ENCODE measurements at regions not wholly inside any gene's neighbourhood (a gene's known extent, or its start where the extent isn't known, plus 50 kb on each side); places are given as distances from the start of the nearest gene placed in this dataset.
"Not testable (repeated sequence)": the region's sequence is repeated elsewhere in the genome, so short reads cannot be mapped to it uniquely, and the experiment has no call there.

DNA sequence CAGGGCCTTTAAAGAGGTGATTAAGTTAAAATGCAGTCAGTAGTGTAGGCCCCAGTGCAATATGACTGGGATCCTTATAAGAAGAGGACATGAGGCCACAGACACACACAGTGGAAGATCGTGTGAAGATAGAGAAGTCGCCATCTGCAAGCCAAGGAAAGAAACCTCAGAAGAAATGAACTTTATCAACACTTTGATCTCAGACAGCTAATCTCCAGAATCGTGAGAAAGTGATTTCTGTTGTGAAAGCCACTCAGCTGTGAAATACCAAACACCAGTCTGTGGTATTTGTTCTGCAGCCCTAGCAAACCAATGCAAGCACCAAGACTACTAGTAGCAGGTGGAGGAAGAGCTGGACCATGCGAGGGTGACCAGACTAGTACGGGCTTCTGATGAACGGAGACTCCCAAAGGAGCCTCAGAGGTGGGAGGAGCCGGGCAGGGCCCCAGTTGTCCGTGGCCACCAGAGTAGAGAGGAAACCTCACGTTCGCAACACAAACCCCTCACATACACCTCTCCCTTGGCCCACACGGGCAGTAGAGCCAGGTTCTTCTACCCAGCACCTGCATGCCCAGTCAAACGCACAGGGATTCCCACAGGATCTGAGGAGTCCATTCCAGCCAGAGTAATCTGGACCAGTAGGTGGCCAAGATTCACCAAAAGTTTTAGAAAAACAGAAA lies 243.0 kb downstream of the TTC8 start:
- DNase-seq: no peak

DNA sequence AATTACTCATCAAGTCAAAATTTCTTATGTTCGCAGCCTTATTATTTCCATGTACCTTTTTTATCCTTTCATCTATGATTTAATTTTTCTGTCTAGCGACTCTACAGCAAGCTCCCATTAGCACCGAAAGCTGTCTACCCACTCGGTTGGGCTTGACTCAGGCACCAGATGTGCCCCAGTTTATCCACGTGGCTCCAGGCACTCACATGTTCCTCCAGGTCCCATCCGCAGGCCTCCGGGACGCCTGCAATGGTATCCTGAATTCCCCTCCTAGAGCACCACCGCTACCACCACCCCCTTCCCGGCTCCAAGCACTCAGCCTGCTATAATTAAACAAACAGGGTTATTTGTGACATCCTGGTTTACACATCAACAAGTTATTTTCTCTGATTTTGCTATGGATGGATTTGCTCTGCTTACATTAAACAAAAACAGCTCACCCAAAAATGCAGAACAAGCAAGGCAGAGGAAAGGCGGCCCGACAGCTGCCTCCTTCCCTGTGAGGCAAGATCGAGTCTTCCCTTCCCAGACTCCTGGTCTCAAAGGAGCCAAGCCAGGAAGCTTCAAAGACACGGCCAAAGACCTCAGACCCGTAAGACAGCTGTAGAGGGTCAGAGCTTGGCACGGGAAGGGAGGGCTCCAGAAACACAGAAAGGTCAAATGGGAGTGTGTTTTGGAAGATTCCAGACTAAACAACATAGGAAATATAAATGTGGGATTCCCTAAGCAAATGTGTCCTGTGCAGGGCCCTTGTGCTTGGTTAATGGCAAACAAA lies 253.8 kb downstream of the TTC8 start:
- DNase-seq: no peak

DNA sequence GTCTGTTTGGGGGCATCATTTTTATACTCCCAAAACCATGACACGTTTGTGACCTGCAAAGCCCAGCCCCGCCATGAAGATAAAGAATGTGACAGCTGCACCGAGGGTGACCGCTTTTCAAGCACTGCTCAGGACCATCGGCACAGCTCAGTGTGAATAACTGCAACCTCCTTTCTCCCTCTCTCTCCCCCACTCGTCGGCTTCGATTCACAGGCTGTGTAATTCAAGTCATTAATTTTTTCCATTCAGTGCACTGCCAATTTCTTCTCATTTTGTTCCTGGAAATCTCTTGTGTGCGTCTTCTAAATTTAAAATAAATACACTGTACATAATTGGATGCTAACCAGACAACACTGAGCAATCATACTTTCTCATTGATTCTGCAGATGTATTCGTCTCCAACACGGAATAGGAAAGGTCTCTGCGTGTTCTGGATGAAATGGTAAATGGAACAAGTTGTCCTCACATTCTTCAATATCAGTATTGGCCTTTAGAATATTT lies 260.8 kb downstream of the TTC8 start:
- DNase-seq: no peak

DNA sequence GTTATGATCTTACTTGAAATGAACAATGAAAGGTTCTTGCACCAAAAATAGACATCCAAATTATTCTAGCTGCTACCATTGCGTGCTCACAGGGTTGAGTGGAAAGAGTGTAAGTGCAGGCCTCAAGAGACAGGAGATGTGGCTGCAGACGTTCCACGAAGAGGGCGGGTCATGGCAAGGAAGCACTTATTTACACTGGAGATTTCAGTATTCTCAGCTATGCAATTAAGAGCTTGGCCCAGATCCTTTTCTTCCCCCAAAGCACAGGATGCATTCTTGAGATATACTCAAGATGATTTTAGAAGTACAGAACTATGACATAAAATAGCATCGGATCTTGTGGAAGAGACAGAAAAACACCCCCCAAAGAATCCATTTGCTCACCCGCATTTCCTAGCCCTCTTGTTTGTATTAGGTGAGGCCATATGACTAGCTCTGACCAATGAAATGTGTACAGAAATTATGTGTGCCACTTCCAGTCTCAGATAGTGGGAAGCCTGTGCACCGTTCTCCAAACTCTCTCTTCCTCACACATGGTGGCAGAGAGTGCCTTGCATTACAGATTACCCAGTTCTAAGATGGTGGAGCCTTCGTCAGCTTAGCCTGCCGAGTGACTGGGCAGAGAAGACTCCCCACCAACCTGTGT lies 261.4 kb downstream of the TTC8 start:
- no peak for DNase-seq

DNA sequence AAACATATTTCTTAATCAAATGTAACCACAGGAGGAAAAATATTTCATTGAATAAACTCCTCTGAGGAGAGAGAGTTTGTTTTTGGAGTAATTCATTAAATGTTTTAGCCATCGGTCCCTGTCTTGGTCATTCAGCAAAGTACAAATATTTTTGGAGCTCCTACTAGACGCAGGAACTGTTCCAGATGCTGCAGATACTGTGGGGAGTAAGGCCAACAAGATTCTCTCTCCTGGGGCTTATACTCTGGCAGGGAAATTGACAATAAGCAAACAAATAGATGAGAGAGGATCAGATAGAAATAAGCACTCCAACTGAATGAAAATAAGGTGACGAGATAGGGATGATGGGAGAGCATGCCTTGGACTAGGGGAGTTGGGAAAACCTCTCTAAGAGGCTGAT lies 264.1 kb downstream of the TTC8 start:
- DNase-seq: no peak

DNA sequence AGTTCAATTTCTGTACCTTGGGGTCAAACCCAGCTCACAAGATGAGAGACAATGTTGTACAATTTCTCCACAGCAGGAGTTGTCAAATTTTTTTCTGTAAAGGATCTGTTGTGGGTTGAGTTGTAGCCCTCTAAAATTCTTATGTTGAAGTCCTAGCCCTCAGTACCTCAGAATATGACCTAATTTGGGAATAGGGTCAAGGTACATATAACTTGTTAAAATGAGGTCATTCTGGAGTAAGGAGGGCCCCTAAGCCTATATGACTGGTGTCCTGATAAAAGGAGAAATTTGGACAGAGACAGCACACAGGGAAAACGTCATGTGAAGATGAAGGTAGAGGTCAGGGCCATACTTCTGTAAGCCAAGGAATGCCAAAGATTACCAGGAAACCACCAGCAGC lies 264.9 kb downstream of the TTC8 start:
- no peak for DNase-seq

DNA sequence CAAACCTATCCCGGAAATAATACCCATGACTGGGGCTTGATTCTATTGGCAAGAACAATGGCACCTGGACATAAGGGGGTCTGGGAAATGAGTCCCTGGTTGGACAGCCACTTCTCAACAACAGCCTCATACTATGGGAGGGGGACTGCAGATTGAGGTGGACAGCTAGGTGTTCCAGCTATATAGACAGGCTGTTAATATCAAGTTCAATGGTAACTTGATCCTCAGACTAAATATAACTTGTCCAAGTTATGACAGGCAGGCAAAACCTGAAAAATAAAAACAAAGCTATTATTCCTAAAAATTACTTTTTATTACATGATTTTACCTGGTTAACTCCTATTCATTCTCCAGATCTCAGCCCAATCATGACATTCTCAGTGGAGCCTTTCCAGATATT lies 267.3 kb downstream of the TTC8 start:
- DNase-seq: no peak

DNA sequence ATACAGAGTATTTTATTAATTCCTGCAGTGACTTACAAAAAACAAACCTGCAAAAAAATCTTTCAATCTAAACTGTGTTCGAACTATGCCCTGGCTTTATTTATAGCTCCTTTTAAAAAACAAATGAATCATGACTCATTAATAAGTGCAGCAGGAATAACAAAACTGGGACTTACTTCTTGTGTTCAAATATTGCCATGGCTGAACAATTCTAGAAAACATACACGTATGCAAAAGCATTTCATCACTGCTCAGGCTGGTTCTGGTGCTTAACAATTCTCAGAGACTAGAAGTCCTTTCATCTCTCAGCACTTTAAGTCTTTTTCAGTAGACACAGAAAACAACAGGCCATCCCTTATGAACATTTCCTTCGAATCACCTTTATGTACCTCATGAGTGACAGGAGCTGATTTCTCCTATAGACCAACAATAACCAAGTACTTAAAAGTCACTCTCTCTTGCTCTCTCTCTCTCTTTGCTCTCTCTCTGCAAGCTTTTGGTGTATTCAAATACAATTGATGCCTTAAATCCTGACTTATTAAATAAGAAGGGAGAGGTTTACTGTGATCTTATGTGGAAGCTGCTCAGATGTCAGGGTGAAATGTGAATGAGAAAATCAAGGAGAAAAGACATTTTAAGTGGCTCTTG lies 268.8 kb downstream of the TTC8 start:
- no peak for DNase-seq

DNA sequence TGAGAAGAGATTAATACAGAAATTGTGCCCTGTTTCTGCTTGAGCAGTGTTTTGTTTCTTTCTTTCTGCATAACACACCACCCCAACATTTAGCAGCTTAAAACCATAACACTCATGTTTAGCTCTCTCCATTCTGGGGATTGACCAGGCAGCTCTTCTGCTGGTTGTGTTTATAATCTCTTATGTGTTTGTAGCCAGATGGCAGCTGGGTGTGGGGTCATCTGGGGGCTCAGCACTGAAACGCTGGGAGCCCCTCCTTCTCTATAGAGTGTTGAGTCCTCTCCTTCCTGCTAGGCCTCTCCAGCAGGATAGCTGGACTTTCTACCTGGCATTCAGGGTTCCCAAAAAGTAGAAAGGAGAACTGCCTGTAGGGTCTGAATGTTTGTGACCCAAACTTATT lies 270.6 kb downstream of the TTC8 start:
- DNase-seq: no peak

DNA sequence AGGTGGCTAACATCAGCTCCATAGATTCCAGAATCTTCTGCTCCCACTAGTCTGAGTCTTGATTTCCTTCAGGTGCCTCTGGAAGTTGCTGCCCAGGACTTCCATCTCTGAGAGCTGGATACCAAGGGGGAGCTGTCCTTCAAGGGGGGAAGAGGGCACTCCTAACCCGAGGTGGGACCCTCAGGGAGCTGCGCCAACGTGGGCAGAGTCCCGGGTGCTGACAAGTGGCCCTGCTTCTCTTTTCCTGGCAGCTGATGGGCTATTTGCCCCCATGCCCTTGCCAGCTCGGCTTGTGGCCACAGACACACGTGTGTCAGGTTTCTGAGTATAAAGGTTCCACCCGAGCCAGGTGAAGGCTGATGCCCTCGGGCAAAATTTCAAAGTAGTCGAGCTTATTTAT lies 272.5 kb downstream of the TTC8 start:
- DNase-seq: no peak

DNA sequence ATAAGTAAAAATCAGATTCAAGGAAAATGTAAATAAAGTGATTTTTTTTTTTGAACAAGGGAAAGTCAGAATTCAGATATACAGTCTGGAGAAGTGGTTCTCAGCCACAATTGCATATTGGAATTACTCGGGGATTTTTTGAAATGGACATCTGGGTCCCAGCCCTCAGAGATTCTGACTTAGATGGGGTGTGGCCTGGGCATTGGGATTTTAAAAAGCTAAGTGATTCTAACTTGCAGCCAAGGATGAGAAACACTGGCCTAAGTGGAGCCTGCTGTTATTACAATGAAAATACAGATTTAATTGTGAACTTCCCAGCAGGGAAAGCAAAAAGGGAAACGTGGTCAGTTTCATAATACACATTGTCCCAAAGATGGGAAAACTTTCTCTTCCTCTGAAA lies 273.8 kb downstream of the TTC8 start:
- DNase-seq: no peak

DNA sequence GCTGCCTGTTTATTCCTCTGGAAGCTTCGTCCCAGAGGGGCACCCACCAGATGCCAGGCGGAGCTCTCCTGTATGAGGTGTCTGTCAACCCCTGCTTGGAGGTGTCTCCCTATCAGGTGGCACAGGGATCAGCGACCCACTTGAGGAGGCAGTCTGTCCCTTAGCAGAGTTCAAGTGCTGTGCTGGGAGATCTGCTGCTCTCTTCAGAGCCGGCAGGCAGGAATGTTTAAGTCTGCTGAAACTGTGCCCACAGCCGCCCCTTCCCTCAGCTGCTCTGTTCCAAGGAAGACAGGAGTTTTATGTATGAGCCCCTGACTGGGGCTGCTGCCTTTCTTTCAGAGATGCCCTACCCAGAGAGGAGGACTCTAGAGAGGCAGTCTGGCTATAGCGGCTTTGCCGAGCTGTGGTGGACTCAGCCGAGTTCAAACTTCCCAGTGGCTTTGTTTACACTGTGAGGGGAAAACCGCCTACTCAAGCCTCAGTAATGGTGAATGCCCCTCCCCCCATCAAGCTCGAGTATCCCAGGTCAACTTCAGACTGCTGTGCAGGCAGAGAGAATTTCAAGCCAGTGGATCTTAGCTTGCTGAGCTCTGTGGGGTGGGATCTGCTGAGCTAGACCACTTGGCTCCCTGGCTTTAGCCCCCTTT lies 279.8 kb downstream of the TTC8 start:
- DNase-seq: not testable (repeated sequence)

DNA sequence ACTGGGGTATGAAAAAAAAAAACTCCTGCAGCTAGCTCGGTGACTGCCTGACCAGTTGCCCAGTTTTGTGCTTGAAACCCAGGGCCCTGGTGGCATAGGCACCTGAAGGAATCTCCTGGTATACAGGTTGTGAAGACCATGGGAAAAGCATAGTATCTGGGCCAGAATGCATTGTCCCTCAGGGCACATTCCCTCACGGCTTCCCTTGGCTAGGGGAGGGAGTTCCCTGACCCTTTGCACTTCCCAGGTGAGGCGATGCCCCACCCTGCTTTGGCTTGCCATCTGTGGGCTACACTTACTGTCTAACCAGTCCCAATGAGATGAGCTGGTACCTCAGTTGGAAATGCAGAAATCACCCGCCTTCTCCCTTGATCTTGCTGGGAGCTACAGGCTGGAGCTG lies 280.4 kb downstream of the TTC8 start:
- not testable (repeated sequence) for DNase-seq
